Fibroblast of lung (primary cell): ENCODE measurements at regions not wholly inside any gene's neighbourhood (a gene's known extent, or its start where the extent isn't known, plus 50 kb on each side); places are given as distances from the start of the nearest gene placed in this dataset.
A peak's percentile ranks its signal among the peaks of the same experiment; 100 is the strongest.

Experiments
- DNase-seq, 2 donors: peaks; one replicate each; pipeline versions ENCODE4 v3.0.0 to v3.0.0-alpha.2; 2010; ENCODE audit warnings: low read depth in 2 of 2
- H2AFZ ChIP-seq: 2 replicates; pipeline ENCODE4 v1.5.1; 2012; ENCODE audit warnings: low read length, control low read depth, inconsistent platforms
- H3K27ac ChIP-seq: 2 replicates; pipeline ENCODE4 v1.5.1; 2011; ENCODE audit warnings: low read length, control low read depth; ENCODE audit not compliant: insufficient read depth
- H3K27me3 ChIP-seq: 2 replicates; pipeline ENCODE4 v1.5.1; 2011; ENCODE audit warnings: mild to moderate bottlenecking, low read length; ENCODE audit not compliant: control insufficient read depth, insufficient read depth
- H3K36me3 ChIP-seq: 2 replicates; pipeline ENCODE4 v1.5.1; 2011; ENCODE audit warnings: low read length; ENCODE audit not compliant: control insufficient read depth, insufficient read depth
- H3K4me1 ChIP-seq: 2 replicates; pipeline ENCODE4 v1.5.1; 2011; ENCODE audit warnings: low read length; ENCODE audit not compliant: control insufficient read depth, insufficient read depth; ENCODE audit errors: extremely low read depth
- H3K4me2 ChIP-seq: 2 replicates; pipeline ENCODE4 v1.5.1; 2011; ENCODE audit warnings: low read length, control low read depth; ENCODE audit not compliant: insufficient read depth; ENCODE audit errors: extremely low read depth
- H3K4me3 ChIP-seq, 4 experiments: fragments of 200-600 bp in 1 of 4; sonication (generic) in 1 of 4; replicated peaks in 1 of 4; 2 replicates each; pipeline ENCODE4 v1.5.1; 2011 to 2016; ENCODE audit warnings: low read length in 4 of 4, low read depth in 3 of 4, mild to moderate bottlenecking in 3 of 4, control low read depth in 2 of 4, inconsistent platforms in 1 of 4, mixed read lengths in 1 of 4; ENCODE audit not compliant: insufficient read depth in 1 of 4; ENCODE audit errors: control extremely low read depth in 1 of 4
- H3K79me2 ChIP-seq: 2 replicates; pipeline ENCODE4 v1.5.1; 2012; ENCODE audit warnings: mild to moderate bottlenecking, low read length, inconsistent platforms; ENCODE audit not compliant: control insufficient read depth, insufficient read depth
- H3K9ac ChIP-seq: 2 replicates; pipeline ENCODE4 v1.5.1; 2011; ENCODE audit warnings: mild to moderate bottlenecking, low read length, control low read depth; ENCODE audit not compliant: insufficient read depth
- H3K9me3 ChIP-seq: 2 replicates; pipeline ENCODE4 v1.5.1; 2012; ENCODE audit warnings: low read depth, low read length; ENCODE audit not compliant: control insufficient read depth, insufficient read depth
- H4K20me1 ChIP-seq: 2 replicates; pipeline ENCODE4 v1.5.1; 2011; ENCODE audit warnings: low read length; ENCODE audit not compliant: control insufficient read depth, insufficient read depth; ENCODE audit errors: extremely low read depth
- EZH2 ChIP-seq: IDR thresholded peaks from 2 replicates; pipeline ENCODE4 v1.5.1; 2012; ENCODE audit warnings: low read length, control low read depth, mild to moderate bottlenecking; ENCODE audit errors: missing control alignments
- TF ChIP-seq, protein P1 (sequence below), 2 donors: IDR thresholded peaks in 1 of 2; conservative IDR thresholded peaks in 1 of 2; 1 replicate in 1 of 2; 2 replicates in 1 of 2; pipeline ENCODE4 v1.5.1; 2011 to 2012; ENCODE audit warnings: low read length in 2 of 2, control low read depth in 1 of 2, inconsistent platforms in 1 of 2, low read depth in 1 of 2, mild to moderate bottlenecking in 1 of 2

- H3K27me3 ChIP-seq: no peaks in the 10 kb centered on the region
- no peak overlapping the region for H3K4me3 ChIP-seq
- DNase-seq: no peak
- no peaks in the 10 kb centered on the region for H3K4me1 ChIP-seq
- H3K9me3 ChIP-seq: no peaks in the 10 kb centered on the region
- no peak overlapping the region for H3K9ac ChIP-seq
- no peaks in the 10 kb centered on the region for H4K20me1 ChIP-seq
- TF ChIP-seq EZH2: no peak
- TF ChIP-seq, protein P1, sequence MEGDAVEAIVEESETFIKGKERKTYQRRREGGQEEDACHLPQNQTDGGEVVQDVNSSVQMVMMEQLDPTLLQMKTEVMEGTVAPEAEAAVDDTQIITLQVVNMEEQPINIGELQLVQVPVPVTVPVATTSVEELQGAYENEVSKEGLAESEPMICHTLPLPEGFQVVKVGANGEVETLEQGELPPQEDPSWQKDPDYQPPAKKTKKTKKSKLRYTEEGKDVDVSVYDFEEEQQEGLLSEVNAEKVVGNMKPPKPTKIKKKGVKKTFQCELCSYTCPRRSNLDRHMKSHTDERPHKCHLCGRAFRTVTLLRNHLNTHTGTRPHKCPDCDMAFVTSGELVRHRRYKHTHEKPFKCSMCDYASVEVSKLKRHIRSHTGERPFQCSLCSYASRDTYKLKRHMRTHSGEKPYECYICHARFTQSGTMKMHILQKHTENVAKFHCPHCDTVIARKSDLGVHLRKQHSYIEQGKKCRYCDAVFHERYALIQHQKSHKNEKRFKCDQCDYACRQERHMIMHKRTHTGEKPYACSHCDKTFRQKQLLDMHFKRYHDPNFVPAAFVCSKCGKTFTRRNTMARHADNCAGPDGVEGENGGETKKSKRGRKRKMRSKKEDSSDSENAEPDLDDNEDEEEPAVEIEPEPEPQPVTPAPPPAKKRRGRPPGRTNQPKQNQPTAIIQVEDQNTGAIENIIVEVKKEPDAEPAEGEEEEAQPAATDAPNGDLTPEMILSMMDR (conservative IDR thresholded peaks at IDR 0.05 in 1 of 2, IDR thresholded peaks at IDR 0.05 in 1 of 2; ENCODE audit: low read depth in 1 of 2, low read length in 2 of 2): no peak
- no peaks in the 10 kb centered on the region for H3K36me3 ChIP-seq
- H3K27ac ChIP-seq: no peak overlapping the region
- no peak overlapping the region for H2AFZ ChIP-seq
- no peak overlapping the region for H3K4me2 ChIP-seq
- H3K79me2 ChIP-seq: no peaks in the 10 kb centered on the region
Measured at GRCh38 chr13:87877477-87877876, 206.3 kb downstream of the SLITRK5 start.

DNA sequence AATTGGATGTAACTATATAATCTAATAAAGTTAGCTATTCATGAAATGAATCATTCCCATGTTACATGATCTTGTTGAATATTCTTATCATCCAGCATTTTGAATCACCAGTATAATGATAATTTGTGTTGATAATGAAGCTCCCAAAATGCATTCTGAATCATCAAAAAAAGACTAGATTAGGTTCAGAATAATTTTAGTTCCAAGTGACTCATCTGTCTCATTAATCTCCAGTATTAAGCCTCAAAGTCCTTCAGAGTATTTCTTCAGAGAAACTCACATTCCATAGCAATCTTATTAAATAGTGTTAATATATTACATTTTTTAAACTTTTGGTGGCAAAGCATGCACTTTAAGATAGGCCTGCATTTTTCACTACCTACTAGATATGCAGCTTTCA, 207.5 kb downstream of the SLITRK5 start:
- Histone ChIP-seq H3K4me2 (no peak overlapping the region), H3K79me2 (no peaks in the 10 kb centered on the region), H3K36me3 (no peaks in the 10 kb centered on the region), H3K27ac (no peak overlapping the region), H4K20me1 (no peaks in the 10 kb centered on the region), H3K4me3 (no peak overlapping the region), H3K9ac (no peak overlapping the region), H3K4me1 (no peaks in the 10 kb centered on the region), H3K9me3 (no peaks in the 10 kb centered on the region), H3K27me3 (no peaks in the 10 kb centered on the region), H2AFZ (no peak overlapping the region)
- no peak for TF ChIP-seq EZH2
- TF ChIP-seq, protein P1 (conservative IDR thresholded peaks at IDR 0.05 in 1 of 2, IDR thresholded peaks at IDR 0.05 in 1 of 2; ENCODE audit: low read depth in 1 of 2, low read length in 2 of 2): no peak
- DNase-seq: peak in 1 of 2 donors; percentile 46

DNA sequence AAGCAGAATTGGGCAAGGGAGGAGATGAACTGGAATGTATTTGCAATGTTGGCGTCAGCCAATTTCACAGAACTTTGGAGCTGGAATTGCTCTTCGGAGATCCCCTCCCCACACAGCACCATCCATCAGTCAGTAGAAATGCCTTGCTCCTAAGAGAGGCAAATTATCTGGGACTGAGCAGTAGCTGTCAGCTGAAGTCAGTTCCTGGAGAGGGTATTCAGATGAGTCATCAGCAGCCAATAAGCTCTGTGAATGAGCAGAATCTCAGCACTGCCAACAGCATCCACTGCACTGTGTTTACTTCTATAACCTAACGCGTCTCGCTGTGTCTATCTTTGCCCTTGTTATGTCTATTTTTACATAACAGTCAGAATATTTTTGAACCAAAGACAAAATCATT, 213.7 kb downstream of the SLITRK5 start:
- Histone ChIP-seq H3K4me2 (no peak overlapping the region), H3K9me3 (no peaks in the 10 kb centered on the region), H2AFZ (no peak overlapping the region), H3K36me3 (no peaks in the 10 kb centered on the region), H3K9ac (no peak overlapping the region), H3K79me2 (no peaks in the 10 kb centered on the region), H3K27ac (no peak overlapping the region), H3K27me3 (no peaks in the 10 kb centered on the region), H3K4me3 (no peak overlapping the region), H4K20me1 (no peaks in the 10 kb centered on the region), H3K4me1 (no peaks in the 10 kb centered on the region)
- peak; percentile 64 to 79 for DNase-seq
- TF ChIP-seq EZH2: no peak
- TF ChIP-seq, protein P1 (conservative IDR thresholded peaks at IDR 0.05 in 1 of 2, IDR thresholded peaks at IDR 0.05 in 1 of 2; ENCODE audit: low read depth in 1 of 2, low read length in 2 of 2): no peak
